Mesothelial cell of epicardium (in vitro differentiated cells): ENCODE measurements at regions not wholly inside any gene's neighbourhood (a gene's known extent, or its start where the extent isn't known, plus 50 kb on each side); places are given as distances from the start of the nearest gene placed in this dataset.

Experiments
- DNase-seq, 2 experiments: peaks; one replicate each; pipeline ENCODE4 v3.0.0; 2021; ENCODE audit warnings: low spot score in 2 of 2; ENCODE audit not compliant: unreplicated experiment in 2 of 2
- H3K27ac Mint-ChIP-seq: 2 replicates; pipeline ENCODE4 v1.8.0; 2021; ENCODE audit warnings: mixed read lengths
- H3K27me3 Mint-ChIP-seq: 2 replicates; pipeline ENCODE4 v1.8.0; 2021; ENCODE audit warnings: low read depth, mixed read lengths
- H3K36me3 Mint-ChIP-seq: 2 replicates; pipeline ENCODE4 v1.8.0; 2021; ENCODE audit warnings: mixed read lengths
- H3K4me1 Mint-ChIP-seq: 2 replicates; pipeline ENCODE4 v1.8.0; 2021; ENCODE audit warnings: mixed read lengths
- H3K4me3 Mint-ChIP-seq: 2 replicates; pipeline ENCODE4 v1.8.0; 2021; ENCODE audit warnings: mild to moderate bottlenecking, moderate library complexity, mixed read lengths
- H3K9me3 Mint-ChIP-seq: 2 replicates; pipeline ENCODE4 v1.8.0; 2021; ENCODE audit warnings: mixed read lengths
- CTCF ChIP-seq: fragments of 200-600 bp; sonication (generic); IDR thresholded peaks from one replicate; pipeline ENCODE4 v1.5.0; 2021; ENCODE audit warnings: antibody characterized with exemption; ENCODE audit not compliant: unreplicated experiment

GRCh38 chr16:73735954-73736353, 560.7 kb upstream of the PSMD7 start:
- H3K27ac Mint-ChIP-seq, result no peak overlapping the region
- no peaks in the 10 kb centered on the region for H3K36me3 Mint-ChIP-seq
- H3K4me1 Mint-ChIP-seq, result peaks cover 8% of the 10 kb centered on the region
- peaks cover 11% of the 10 kb centered on the region for H3K9me3 Mint-ChIP-seq
- H3K27me3 Mint-ChIP-seq, result peaks cover 36% of the 10 kb centered on the region
- TF ChIP-seq CTCF, result no peak
- no peak overlapping the region for H3K4me3 Mint-ChIP-seq
- no peak for DNase-seq

GRCh38 chr16:73735018-73735417, 561.6 kb upstream of the PSMD7 start:
- H3K27ac Mint-ChIP-seq, result no peak overlapping the region
- no peak for TF ChIP-seq CTCF
- H3K9me3 Mint-ChIP-seq, result peaks cover 20% of the 10 kb centered on the region
- H3K4me1 Mint-ChIP-seq, result peaks cover 8% of the 10 kb centered on the region
- no peak overlapping the region for H3K4me3 Mint-ChIP-seq
- peaks cover 33% of the 10 kb centered on the region for H3K27me3 Mint-ChIP-seq
- H3K36me3 Mint-ChIP-seq, result no peaks in the 10 kb centered on the region
- DNase-seq, result no peak

DNA sequence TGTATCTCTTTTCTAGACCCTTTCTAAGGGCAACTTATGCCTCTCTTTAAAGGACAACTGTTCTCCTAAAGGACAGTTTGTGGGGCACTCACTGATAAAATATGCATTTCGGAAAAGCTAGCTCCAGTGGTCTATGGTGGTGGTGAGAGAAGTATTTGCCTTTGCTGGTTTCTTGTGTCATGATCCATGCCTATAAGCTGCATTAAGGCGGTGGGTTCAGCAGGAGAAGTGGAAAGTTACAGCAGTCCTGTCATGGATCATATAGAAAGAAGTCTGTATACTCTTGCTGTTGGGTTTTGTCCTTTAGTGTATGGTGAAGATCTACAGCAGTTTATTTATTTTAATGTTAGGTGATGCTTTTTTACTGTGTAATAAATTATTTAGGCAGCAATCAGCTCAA, 563.9 kb upstream of the PSMD7 start:
- Mint-ChIP-seq H3K27me3 (peaks cover 23% of the 10 kb centered on the region), H3K9me3 (peaks cover 23% of the 10 kb centered on the region), H3K36me3 (no peaks in the 10 kb centered on the region), H3K27ac (no peak overlapping the region), H3K4me3 (no peak overlapping the region), H3K4me1 (peaks cover 5% of the 10 kb centered on the region)
- TF ChIP-seq CTCF, result no peak
- no peak for DNase-seq

- TF ChIP-seq CTCF, result no peak
- H3K9me3 Mint-ChIP-seq, result peaks cover 23% of the 10 kb centered on the region
These were observed 564.5 kb upstream of the PSMD7 start for GRCh38 chr16:73732143-73732542.

DNA sequence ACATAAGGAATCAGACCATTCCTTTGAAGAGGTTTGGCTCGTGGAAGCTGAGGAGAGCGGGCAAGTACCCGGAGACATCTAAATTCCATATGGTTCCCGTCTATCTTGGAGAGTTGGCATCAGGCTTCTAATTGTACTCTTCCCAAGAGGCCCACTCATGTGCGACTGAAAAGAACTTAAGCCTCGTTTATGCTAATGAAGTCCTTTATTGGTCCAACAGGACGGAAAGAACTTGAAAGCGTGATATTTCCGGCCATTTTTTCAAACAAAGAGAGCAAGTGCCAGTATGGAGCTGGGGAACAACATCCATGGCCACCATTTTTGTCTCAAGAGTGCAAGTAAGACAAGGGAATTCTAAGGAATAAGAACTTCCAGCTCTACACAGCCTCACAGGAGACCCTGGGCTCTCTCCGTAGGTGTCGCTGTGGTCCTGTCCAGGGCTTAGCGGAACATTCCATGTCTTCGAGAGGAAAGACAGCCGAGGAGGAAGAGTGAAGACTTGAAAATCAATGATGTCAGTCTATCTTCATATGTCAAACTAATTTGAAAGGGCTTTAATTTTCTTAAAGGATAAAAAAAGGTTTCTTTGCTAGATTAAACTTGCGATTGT, 566.0 kb upstream of the PSMD7 start:
- peaks cover 23% of the 10 kb centered on the region for H3K9me3 Mint-ChIP-seq
- no peak for TF ChIP-seq CTCF
- no peak for DNase-seq
- peaks cover 6% of the 10 kb centered on the region for H3K27me3 Mint-ChIP-seq
- H3K4me3 Mint-ChIP-seq, result no peak overlapping the region
- H3K27ac Mint-ChIP-seq, result no peak overlapping the region
- H3K36me3 Mint-ChIP-seq, result no peaks in the 10 kb centered on the region
- H3K4me1 Mint-ChIP-seq, result no peaks in the 10 kb centered on the region

More at GRCh38 chr16:73732143-73732542, 564.5 kb upstream of the PSMD7 start:
- no peaks in the 10 kb centered on the region for H3K4me1 Mint-ChIP-seq
- DNase-seq, result no peak
- H3K27me3 Mint-ChIP-seq, result peaks cover 19% of the 10 kb centered on the region
- H3K4me3 Mint-ChIP-seq, result no peak overlapping the region
- no peaks in the 10 kb centered on the region for H3K36me3 Mint-ChIP-seq
- H3K27ac Mint-ChIP-seq, result no peak overlapping the region

DNA sequence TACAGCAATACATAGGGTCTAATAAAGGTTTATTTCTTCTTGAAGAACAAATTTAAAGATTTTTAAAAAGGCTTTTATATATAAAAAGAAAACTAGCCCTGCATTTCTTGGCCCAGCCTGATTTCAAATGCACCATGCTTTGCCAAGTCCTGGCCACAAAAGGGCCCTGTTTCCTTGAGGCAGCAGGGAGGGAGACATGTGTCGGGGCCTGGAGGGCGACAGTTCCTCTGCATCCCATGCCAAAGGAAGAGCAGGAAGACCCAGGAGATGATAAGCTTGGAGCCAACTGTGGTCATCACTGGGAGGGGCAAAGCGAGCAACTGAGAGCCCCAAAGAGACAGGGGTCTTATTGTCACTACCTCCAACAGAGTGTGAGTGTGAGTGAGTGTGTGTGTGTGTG, 571.5 kb upstream of the PSMD7 start:
- TF ChIP-seq CTCF, result no peak
- no peak for DNase-seq
- Mint-ChIP-seq H3K4me1 (no peaks in the 10 kb centered on the region), H3K36me3 (no peaks in the 10 kb centered on the region), H3K27ac (no peak overlapping the region), H3K4me3 (no peak overlapping the region), H3K27me3 (peaks cover 3% of the 10 kb centered on the region), H3K9me3 (peaks cover 16% of the 10 kb centered on the region)
